Right forelimb (tissue), 1 donor: ENCODE measurements at regions not wholly inside any gene's neighbourhood (a gene's known extent, or its start where the extent isn't known, plus 50 kb on each side); places are given as distances from the start of the nearest gene placed in this dataset.

ENCODE experiments used
- DNase-seq: peaks from one replicate; pipeline ENCODE4 v3.0.0-alpha.2; 2018

GRCh38 chr2:51697095-51697494 is 665.2 kb upstream of the NRXN1 start:
- no peak for DNase-seq

GRCh38 chr2:51695531-51695930 is 663.6 kb upstream of the NRXN1 start:
- DNase-seq: no peak

GRCh38 chr2:51693640-51694039 is 661.7 kb upstream of the NRXN1 start:
- DNase-seq: no peak

GRCh38 chr2:51681854-51682253 is 649.9 kb upstream of the NRXN1 start:
- no peak for DNase-seq

- no peak for DNase-seq
Observed at GRCh38 chr2:51673628-51674027, 641.7 kb upstream of the NRXN1 start.

GRCh38 chr2:51667679-51668078 is 635.7 kb upstream of the NRXN1 start:
- DNase-seq: no peak

- no peak for DNase-seq
Observed at GRCh38 chr2:51662187-51662586, 630.3 kb upstream of the NRXN1 start.

- DNase-seq: no peak
Observed at GRCh38 chr2:51657849-51658248, 625.9 kb upstream of the NRXN1 start.

GRCh38 chr2:51650769-51651168 is 618.8 kb upstream of the NRXN1 start:
- no peak for DNase-seq

GRCh38 chr2:51649366-51649765 is 617.4 kb upstream of the NRXN1 start:
- DNase-seq: no peak

GRCh38 chr2:51638811-51639210 is 606.9 kb upstream of the NRXN1 start:
- no peak for DNase-seq

- DNase-seq: no peak
Observed at GRCh38 chr2:51633073-51633472, 601.1 kb upstream of the NRXN1 start.

GRCh38 chr2:51629406-51629805 is 597.5 kb upstream of the NRXN1 start:
- no peak for DNase-seq

GRCh38 chr2:51628917-51629316 is 597.0 kb upstream of the NRXN1 start:
- no peak for DNase-seq

- DNase-seq: no peak
Observed at GRCh38 chr2:51624995-51625394, 593.1 kb upstream of the NRXN1 start.

GRCh38 chr2:51620796-51621195 is 588.9 kb upstream of the NRXN1 start:
- DNase-seq: no peak

GRCh38 chr2:51619961-51620360 is 588.0 kb upstream of the NRXN1 start:
- no peak for DNase-seq

- DNase-seq: no peak
Observed at GRCh38 chr2:51612387-51612786, 580.5 kb upstream of the NRXN1 start.

- no peak for DNase-seq
Observed at GRCh38 chr2:51601706-51602105, 569.8 kb upstream of the NRXN1 start.

GRCh38 chr2:51597086-51597485 is 565.2 kb upstream of the NRXN1 start:
- no peak for DNase-seq

- no peak for DNase-seq
Observed at GRCh38 chr2:51595836-51596235, 563.9 kb upstream of the NRXN1 start.

- no peak for DNase-seq
Observed at GRCh38 chr2:51581636-51582267, 549.8 kb upstream of the NRXN1 start.

GRCh38 chr2:51579412-51579811 is 547.5 kb upstream of the NRXN1 start:
- DNase-seq: no peak

GRCh38 chr2:51575181-51575580 is 543.2 kb upstream of the NRXN1 start:
- DNase-seq: no peak

GRCh38 chr2:51559026-51559425 is 527.1 kb upstream of the NRXN1 start:
- no peak for DNase-seq

- DNase-seq: no peak
Observed at GRCh38 chr2:51553476-51553875, 521.5 kb upstream of the NRXN1 start.
